ENCODE measurements at regions not wholly inside any gene's neighbourhood (a gene's known extent, or its start where the extent isn't known, plus 50 kb on each side); places are given as distances from the start of the nearest gene placed in this dataset.

GRCh38 chr2:58635801-58636375, 394.8 kb upstream of the FANCL start:
- H3K27me3 ChIP-seq (ENCODE audit: insufficient read depth, low read depth): no peaks in the 10 kb centered on the region
- no peaks in the 10 kb centered on the region for H3K36me3 ChIP-seq (ENCODE audit: low read depth)
- no peaks in the 10 kb centered on the region for H3K9me2 ChIP-seq (ENCODE audit: insufficient read depth)
- no peak for TF ChIP-seq EZH2 (IDR thresholded peaks at IDR 0.05; ENCODE audit: low read depth)
- TF ChIP-seq, protein P1, sequence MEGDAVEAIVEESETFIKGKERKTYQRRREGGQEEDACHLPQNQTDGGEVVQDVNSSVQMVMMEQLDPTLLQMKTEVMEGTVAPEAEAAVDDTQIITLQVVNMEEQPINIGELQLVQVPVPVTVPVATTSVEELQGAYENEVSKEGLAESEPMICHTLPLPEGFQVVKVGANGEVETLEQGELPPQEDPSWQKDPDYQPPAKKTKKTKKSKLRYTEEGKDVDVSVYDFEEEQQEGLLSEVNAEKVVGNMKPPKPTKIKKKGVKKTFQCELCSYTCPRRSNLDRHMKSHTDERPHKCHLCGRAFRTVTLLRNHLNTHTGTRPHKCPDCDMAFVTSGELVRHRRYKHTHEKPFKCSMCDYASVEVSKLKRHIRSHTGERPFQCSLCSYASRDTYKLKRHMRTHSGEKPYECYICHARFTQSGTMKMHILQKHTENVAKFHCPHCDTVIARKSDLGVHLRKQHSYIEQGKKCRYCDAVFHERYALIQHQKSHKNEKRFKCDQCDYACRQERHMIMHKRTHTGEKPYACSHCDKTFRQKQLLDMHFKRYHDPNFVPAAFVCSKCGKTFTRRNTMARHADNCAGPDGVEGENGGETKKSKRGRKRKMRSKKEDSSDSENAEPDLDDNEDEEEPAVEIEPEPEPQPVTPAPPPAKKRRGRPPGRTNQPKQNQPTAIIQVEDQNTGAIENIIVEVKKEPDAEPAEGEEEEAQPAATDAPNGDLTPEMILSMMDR (conservative IDR thresholded peaks at IDR 0.05): no peak
- DNase-seq: no peak
- H4K20me1 ChIP-seq (ENCODE audit: insufficient read depth): no peaks in the 10 kb centered on the region
- no peak overlapping the region for H2AFZ ChIP-seq
- BruUV-seq (replicated peaks): no TSS peak
- H3K79me2 ChIP-seq (ENCODE audit: low read depth): no peaks in the 10 kb centered on the region
- peak overlapping the region; percentile 97 for H3K27ac ChIP-seq
- peak overlapping the region; percentile 60; the same call in 1 of the 2 replicates for H3K4me2 ChIP-seq
- intact Hi-C loops (cut with micrococcal nuclease; ENCODE audit: unreplicated experiment): loop anchor here (2.0 to 10.0 kb wide), 3 partner anchors 65 to 531 kb away; no protein-coding TSS in a partner anchor
- no peak overlapping the region for H3K4me3 ChIP-seq
- H3K9me3 ChIP-seq (ENCODE audit: insufficient read depth, low read depth): peaks cover 5% of the 10 kb centered on the region
- ChIA-PET POLR2A (ENCODE audit: unreplicated experiment) (no interaction called here), CTCF (no interaction called here)
- H3K4me1 ChIP-seq (replicated peaks; ENCODE audit: insufficient read depth): peaks cover 43% of the 10 kb centered on the region
- H3F3A ChIP-seq (ENCODE audit: insufficient read depth, low read depth): peaks cover 26% of the 10 kb centered on the region

GRCh38 chr2:58634653-58635370, 393.7 kb upstream of the FANCL start:
- H2AFZ ChIP-seq: no peak overlapping the region
- peak; percentile 63 to 75 for DNase-seq

More at GRCh38 chr2:58634653-58635370, 393.7 kb upstream of the FANCL start:
- H3K4me1 ChIP-seq (replicated peaks; ENCODE audit: insufficient read depth): peaks cover 43% of the 10 kb centered on the region
- H3K27ac ChIP-seq: peak overlapping the region; percentile 97
- peak overlapping the region; percentile 60 for H3K4me2 ChIP-seq
- no peaks in the 10 kb centered on the region for H4K20me1 ChIP-seq (ENCODE audit: insufficient read depth)
- no peaks in the 10 kb centered on the region for H3K79me2 ChIP-seq (ENCODE audit: low read depth)
- peaks cover 5% of the 10 kb centered on the region for H3K9me3 ChIP-seq (ENCODE audit: insufficient read depth, low read depth)
- intact Hi-C loops (cut with micrococcal nuclease; ENCODE audit: unreplicated experiment): loop anchor here (1.0 to 10.0 kb wide), 4 partner anchors 15 to 530 kb away; no protein-coding TSS in a partner anchor
- no peaks in the 10 kb centered on the region for H3K27me3 ChIP-seq (ENCODE audit: insufficient read depth, low read depth)
- no peaks in the 10 kb centered on the region for H3K9me2 ChIP-seq (ENCODE audit: insufficient read depth)
- peaks cover 26% of the 10 kb centered on the region for H3F3A ChIP-seq (ENCODE audit: insufficient read depth, low read depth)
- ChIA-PET CTCF (interaction anchor here (0.6 to 1.0 kb wide), 3 partner anchors 14 to 121 kb away, joined by 3 to 4 read pairs (median 4); no protein-coding TSS in a partner anchor), POLR2A (ENCODE audit: unreplicated experiment) (interaction anchor here (0.6 to 0.7 kb wide), 2 partner anchors 55 to 59 kb away, joined by 12 to 14 read pairs; no protein-coding TSS in a partner anchor)
- TF ChIP-seq EZH2 (IDR thresholded peaks at IDR 0.05; ENCODE audit: low read depth): no peak
- TF ChIP-seq, protein P1 (conservative IDR thresholded peaks at IDR 0.05): no peak
- peak overlapping the region; percentile 32; the same call in 1 of the 2 replicates for H3K4me3 ChIP-seq
- BruUV-seq (replicated peaks): no TSS peak
- H3K36me3 ChIP-seq (ENCODE audit: low read depth): no peaks in the 10 kb centered on the region

Measured in PC-9 (cell line).